ENCODE measurements at regions not wholly inside any gene's neighbourhood (a gene's known extent, or its start where the extent isn't known, plus 50 kb on each side); places are given as distances from the start of the nearest gene placed in this dataset.

DNA sequence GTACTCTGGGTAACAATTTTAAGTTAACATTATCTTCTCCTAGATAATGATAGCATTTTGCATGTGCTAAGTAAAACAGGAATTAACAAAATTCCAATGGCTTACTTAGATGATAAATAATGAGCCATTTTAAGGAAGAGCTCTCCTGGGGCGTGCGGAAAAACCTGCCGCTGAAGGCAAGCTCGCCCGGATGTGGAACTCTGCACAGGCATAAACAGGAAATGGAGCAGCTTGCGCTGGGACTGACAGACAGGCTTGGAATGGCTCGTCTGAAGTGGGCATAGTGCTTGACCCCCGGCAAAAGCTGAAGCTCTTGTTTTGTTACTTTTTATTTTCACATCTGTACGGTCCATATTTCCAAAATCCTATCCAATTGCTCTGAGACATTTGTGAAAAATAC lies 169.2 kb downstream of the ZNF281 start:
- Histone ChIP-seq H3K36me3 (ENCODE audit: control insufficient read depth in 2 of 3, insufficient read depth in 3 of 3, low read length in 3 of 3) (no peaks in the 10 kb centered on the region), H3K4me3 (ENCODE audit: low read length in 3 of 3) (no peak overlapping the region), H3K4me1 (ENCODE audit: control insufficient read depth in 2 of 3, insufficient read depth in 2 of 3, low read depth in 1 of 3, low read length in 3 of 3) (no peaks in the 10 kb centered on the region), H3K27me3 (ENCODE audit: control insufficient read depth, insufficient read depth, low read length) (peaks cover 2% of the 10 kb centered on the region), H3K27ac (ENCODE audit: low read depth in 2 of 2, low read length in 2 of 2) (no peak overlapping the region), H3K9me3 (ENCODE audit: control insufficient read depth in 2 of 3, insufficient read depth in 1 of 3, low read length in 3 of 3) (no peaks in the 10 kb centered on the region), H3K9ac (ENCODE audit: low read length in 3 of 3) (no peak overlapping the region)
- intact Hi-C loops (cut with DNase I) = no loop called here
- DNase-seq = peak in 1 of 5 donors; percentile 35
- no peak for TF ChIP-seq CTCF (IDR thresholded peaks at IDR 0.05; ENCODE audit: borderline replicate concordance, extremely low read depth, insufficient read depth)
- FAIRE-seq = no peak

DNA sequence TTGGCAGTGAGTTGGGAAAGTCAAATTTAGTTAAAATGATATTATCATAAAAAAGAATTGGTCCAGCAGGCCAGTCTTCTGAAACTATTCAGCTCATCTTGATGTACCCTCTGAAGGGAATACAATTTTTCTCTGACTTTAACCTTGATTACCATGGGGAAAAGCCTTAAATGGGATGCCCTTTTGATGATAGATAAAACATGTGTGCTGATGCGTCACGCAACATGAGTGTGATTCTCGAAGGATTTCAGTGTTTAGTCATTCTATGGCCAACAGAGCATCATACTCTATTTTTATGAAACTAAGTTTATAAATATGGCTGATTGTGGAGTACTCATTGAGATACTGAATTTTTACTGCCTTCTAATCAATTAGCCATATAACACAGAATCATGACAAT lies 171.5 kb downstream of the ZNF281 start:
- Histone ChIP-seq H3K27me3 (ENCODE audit: control insufficient read depth, insufficient read depth, low read length) (no peaks in the 10 kb centered on the region), H3K27ac (ENCODE audit: low read depth in 2 of 2, low read length in 2 of 2) (no peak overlapping the region), H3K4me1 (ENCODE audit: control insufficient read depth in 2 of 3, insufficient read depth in 2 of 3, low read depth in 1 of 3, low read length in 3 of 3) (no peaks in the 10 kb centered on the region), H3K9me3 (ENCODE audit: control insufficient read depth in 2 of 3, insufficient read depth in 1 of 3, low read length in 3 of 3) (no peaks in the 10 kb centered on the region), H3K9ac (ENCODE audit: low read length in 3 of 3) (no peak overlapping the region), H3K36me3 (ENCODE audit: control insufficient read depth in 2 of 3, insufficient read depth in 3 of 3, low read length in 3 of 3) (no peaks in the 10 kb centered on the region), H3K4me3 (ENCODE audit: low read length in 3 of 3) (no peak overlapping the region)
- DNase-seq (no peak), FAIRE-seq (no peak)
- intact Hi-C loops (cut with DNase I) = no loop called here
- no peak for TF ChIP-seq CTCF (IDR thresholded peaks at IDR 0.05; ENCODE audit: borderline replicate concordance, extremely low read depth, insufficient read depth)

DNA sequence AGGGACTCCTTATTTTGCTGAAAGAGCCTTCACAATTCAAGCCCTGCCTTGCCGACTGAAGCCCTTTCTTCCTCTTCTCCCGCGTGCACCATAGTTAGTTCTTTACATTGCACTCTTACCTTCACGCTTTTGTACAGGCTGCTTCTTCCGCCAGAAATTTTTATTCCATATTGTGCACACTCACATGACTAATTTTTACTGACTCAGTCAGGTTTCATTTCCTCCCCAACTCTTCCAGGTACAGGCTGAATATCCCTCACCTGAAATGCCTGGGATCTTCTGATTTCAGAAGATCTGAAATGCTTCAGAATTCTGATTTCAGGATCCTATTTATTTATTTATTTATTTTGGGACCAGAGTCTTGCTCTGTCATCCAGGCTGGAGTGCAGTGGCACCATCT lies 172.8 kb downstream of the ZNF281 start:
- Histone ChIP-seq H3K36me3 (ENCODE audit: control insufficient read depth in 2 of 3, insufficient read depth in 3 of 3, low read length in 3 of 3) (no peaks in the 10 kb centered on the region), H3K9me3 (ENCODE audit: control insufficient read depth in 2 of 3, insufficient read depth in 1 of 3, low read length in 3 of 3) (no peaks in the 10 kb centered on the region), H3K9ac (ENCODE audit: low read length in 3 of 3) (no peak overlapping the region), H3K4me3 (ENCODE audit: low read length in 3 of 3) (no peak overlapping the region), H3K27me3 (ENCODE audit: control insufficient read depth, insufficient read depth, low read length) (no peaks in the 10 kb centered on the region), H3K4me1 (ENCODE audit: control insufficient read depth in 2 of 3, insufficient read depth in 2 of 3, low read depth in 1 of 3, low read length in 3 of 3) (no peaks in the 10 kb centered on the region), H3K27ac (ENCODE audit: low read depth in 2 of 2, low read length in 2 of 2) (no peak overlapping the region)
- no peak for TF ChIP-seq CTCF (IDR thresholded peaks at IDR 0.05; ENCODE audit: borderline replicate concordance, extremely low read depth, insufficient read depth)
- FAIRE-seq = no peak
- no peak for DNase-seq
- intact Hi-C loops (cut with DNase I) = no loop called here

DNA sequence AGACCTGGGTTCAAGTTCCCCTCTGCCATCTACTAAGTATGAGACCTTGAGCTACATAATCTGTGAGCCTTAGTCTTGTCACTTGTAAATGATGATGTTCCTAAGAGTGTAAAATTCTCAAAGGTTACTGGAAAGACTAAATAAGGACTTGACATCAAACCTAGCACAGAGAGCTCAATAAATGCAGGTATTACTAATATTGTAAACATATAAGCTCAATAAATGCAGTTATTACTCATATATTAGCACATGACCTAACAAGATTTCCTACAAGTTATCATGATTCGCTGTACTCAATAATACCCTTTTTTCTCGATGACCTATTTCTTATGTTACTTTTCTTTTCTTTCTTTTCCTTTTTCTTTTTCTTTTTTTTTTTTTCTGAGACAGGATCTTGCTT lies 174.9 kb downstream of the ZNF281 start:
- TF ChIP-seq CTCF (IDR thresholded peaks at IDR 0.05; ENCODE audit: borderline replicate concordance, extremely low read depth, insufficient read depth) = no peak

More for the DNA sequence above, 174.9 kb downstream of the ZNF281 start:
- H3K4me1 ChIP-seq (ENCODE audit: control insufficient read depth in 2 of 3, insufficient read depth in 2 of 3, low read depth in 1 of 3, low read length in 3 of 3) = no peaks in the 10 kb centered on the region
- no peak overlapping the region for H3K27ac ChIP-seq (ENCODE audit: low read depth in 2 of 2, low read length in 2 of 2)
- FAIRE-seq (no peak), DNase-seq (no peak)
- no peaks in the 10 kb centered on the region for H3K36me3 ChIP-seq (ENCODE audit: control insufficient read depth in 2 of 3, insufficient read depth in 3 of 3, low read length in 3 of 3)
- intact Hi-C loops (cut with DNase I) = no loop called here
- H3K9ac ChIP-seq (ENCODE audit: low read length in 3 of 3) = no peak overlapping the region
- H3K27me3 ChIP-seq (ENCODE audit: control insufficient read depth, insufficient read depth, low read length) = no peaks in the 10 kb centered on the region
- H3K4me3 ChIP-seq (ENCODE audit: low read length in 3 of 3) = no peak overlapping the region
- no peaks in the 10 kb centered on the region for H3K9me3 ChIP-seq (ENCODE audit: control insufficient read depth in 2 of 3, insufficient read depth in 1 of 3, low read length in 3 of 3)

Measured in kidney (tissue), 13 donors.